T-helper 1 cell treated with Interleukin-12 subunit alpha and Interleukin-12 subunit beta and Interleukin-4 antibody, amounts not matched to agents 30 ng/mL and 1 ng/mL, for 36 hours (primary cell): ENCODE measurements at regions not wholly inside any gene's neighbourhood (a gene's known extent, or its start where the extent isn't known, plus 50 kb on each side); places are given as distances from the start of the nearest gene placed in this dataset.

Experiments used
- intact Hi-C: fragments of 100-400 bp; cut with micrococcal nuclease; formaldehyde crosslinking; loops from one replicate; pipeline ENCODE4 v1.15.1; 2024

GRCh38 chr5:56692359-56693219 lies 122.8 kb upstream of the MAP3K1 start:
- intact Hi-C loops = loop anchor here (1.0 to 10.0 kb wide), 5 partner anchors 22 to 482 kb away; partner anchors contain the start of genes GPBP1 and MAP3K1

- intact Hi-C loops = no loop called here
Observed at GRCh38 chr5:56688402-56688801, 126.9 kb upstream of the MAP3K1 start.

GRCh38 chr5:56686337-56687195 lies 128.8 kb upstream of the MAP3K1 start:
- intact Hi-C loops = loop anchor here (1.0 kb wide), 1 partner anchor 24 kb away; no protein-coding TSS in a partner anchor

GRCh38 chr5:56685503-56686217 lies 129.7 kb upstream of the MAP3K1 start:
- intact Hi-C loops = loop anchor here (1.0 kb wide), 1 partner anchor 25 kb away; no protein-coding TSS in a partner anchor

GRCh38 chr5:56684159-56684558 lies 131.2 kb upstream of the MAP3K1 start:
- intact Hi-C loops = no loop called here

- intact Hi-C loops = no loop called here
Observed at GRCh38 chr5:56683733-56684132, 131.6 kb upstream of the MAP3K1 start.

- intact Hi-C loops = no loop called here
Observed at GRCh38 chr5:56683281-56683680, 132.1 kb upstream of the MAP3K1 start.

- intact Hi-C loops = no loop called here
Observed at GRCh38 chr5:56681346-56681745, 134.0 kb upstream of the MAP3K1 start.

GRCh38 chr5:56680731-56681130 lies 134.6 kb upstream of the MAP3K1 start:
- intact Hi-C loops = no loop called here

GRCh38 chr5:56677690-56678305 lies 137.6 kb upstream of the MAP3K1 start:
- intact Hi-C loops = no loop called here

- intact Hi-C loops = no loop called here
Observed at GRCh38 chr5:56676091-56676768, 139.1 kb upstream of the MAP3K1 start.

GRCh38 chr5:56674441-56674840 lies 140.9 kb upstream of the MAP3K1 start:
- intact Hi-C loops = loop anchor here (5.0 kb wide), 1 partner anchor 87 kb away; no protein-coding TSS in a partner anchor

GRCh38 chr5:56673171-56673570 lies 142.2 kb upstream of the MAP3K1 start:
- intact Hi-C loops = loop anchor here (5.0 kb wide), 1 partner anchor 86 kb away; no protein-coding TSS in a partner anchor

- intact Hi-C loops = loop anchor here (5.0 kb wide), 1 partner anchor 84 kb away; no protein-coding TSS in a partner anchor
Observed at GRCh38 chr5:56671571-56671970, 143.8 kb upstream of the MAP3K1 start.

- intact Hi-C loops = loop anchor here (1.0 to 5.0 kb wide), 5 partner anchors 21 to 144 kb away; partner anchors contain the start of gene MAP3K1
Observed at GRCh38 chr5:56670916-56671315, 144.4 kb upstream of the MAP3K1 start.

- intact Hi-C loops = loop anchor here (1.0 to 5.0 kb wide), 5 partner anchors 22 to 145 kb away; partner anchors contain the start of gene MAP3K1
Observed at GRCh38 chr5:56669534-56670483, 145.5 kb upstream of the MAP3K1 start.

GRCh38 chr5:56668996-56669395 lies 146.4 kb upstream of the MAP3K1 start:
- intact Hi-C loops = no loop called here

GRCh38 chr5:56667692-56668091 lies 147.7 kb upstream of the MAP3K1 start:
- intact Hi-C loops = no loop called here

GRCh38 chr5:56666901-56667300 lies 148.4 kb upstream of the MAP3K1 start:
- intact Hi-C loops = no loop called here
